Thyroid gland (tissue), 4 donors: ENCODE measurements at regions not wholly inside any gene's neighbourhood (a gene's known extent, or its start where the extent isn't known, plus 50 kb on each side); places are given as distances from the start of the nearest gene placed in this dataset.

Experiments used
- DNase-seq, 2 donors: peaks; one replicate each; pipeline ENCODE4 v3.0.0-alpha.2; 2019
- H3K27ac ChIP-seq, 3 donors: fragments of 200-600 bp; sonication (generic); 1 replicate in 2 of 3; 2 replicates in 1 of 3; pipeline ENCODE4 v1.5.1; 2016 to 2019; ENCODE audit warnings: mild to moderate bottlenecking in 1 of 3, moderate library complexity in 1 of 3
- H3K27me3 ChIP-seq: fragments of 200-600 bp; sonication (generic); one replicate; pipeline ENCODE4 v1.5.1; 2019
- H3K36me3 ChIP-seq, 2 donors: fragments of 200-600 bp; sonication (generic); one replicate each; pipeline ENCODE4 v1.5.1; 2016 to 2019
- H3K4me1 ChIP-seq, 2 donors: fragments of 200-600 bp; sonication (generic); one replicate each; pipeline ENCODE4 v1.5.1; 2017 to 2019
- H3K4me3 ChIP-seq, 3 donors: fragments of 200-600 bp; sonication (generic); replicated peaks in 1 of 3; 1 replicate in 2 of 3; 2 replicates in 1 of 3; pipeline ENCODE4 v1.5.1; 2016; ENCODE audit warnings: mild to moderate bottlenecking in 1 of 3
- H3K9me3 ChIP-seq: fragments of 200-600 bp; sonication (generic); one replicate; pipeline ENCODE4 v1.5.1; 2017
- POLR2A ChIP-seq, 2 donors: fragments of 450-650 bp; IDR thresholded peaks; one replicate each; pipeline ENCODE4 v1.6.1; 2017; ENCODE audit warnings: antibody characterized with exemption in 2 of 2, mild to moderate bottlenecking in 2 of 2, moderate library complexity in 1 of 2
- WGBS, 2 donors: methylation state at CpG; one replicate each; pipeline ENCODE4 v1.1.5; 2017; 5-methylcytosine and 5-hydroxymethylcytosine counted together
- intact Hi-C: fragments of 100-400 bp; cut with DNase I; formaldehyde crosslinking; loops from one replicate; pipeline ENCODE4 v1.15.1; 2023
- TF ChIP-seq, protein P1 (sequence below), 6 experiments: fragments of 200-600 bp in 3 of 6; fragments of 450-650 bp in 3 of 6; sonication (generic) in 3 of 6; IDR thresholded peaks; one replicate each; pipeline ENCODE4 v1.5.1; 2016 to 2019; ENCODE audit warnings: antibody characterized with exemption in 6 of 6, mild to moderate bottlenecking in 2 of 6, inconsistent platforms in 1 of 6, moderate library complexity in 1 of 6

DNA sequence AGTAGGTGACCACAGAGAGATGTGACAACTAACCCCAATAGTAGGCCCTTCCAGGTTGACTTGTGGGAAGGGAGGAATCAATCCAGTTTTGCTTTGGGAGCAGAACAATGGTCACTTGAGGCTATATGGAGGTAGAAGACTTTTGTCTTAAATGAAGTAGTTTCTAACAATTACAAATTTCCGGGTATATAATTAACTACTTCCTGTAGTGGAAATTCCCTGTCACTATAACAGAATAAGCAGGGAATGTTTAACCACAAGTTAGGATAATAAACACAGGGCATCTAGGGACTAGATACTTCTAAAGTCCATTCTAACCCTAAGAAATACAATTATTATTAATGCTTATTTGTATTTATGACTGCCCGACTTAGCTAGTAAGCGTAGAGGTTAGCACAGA, 99.0 kb upstream of the TRPC3 start:
- WGBS, 2 donors: 82 to 83% methylated on average over 3 of the region's 3 CpGs
- intact Hi-C loops: no loop called here
- Histone ChIP-seq H3K36me3 (no peaks in the 10 kb centered on the region), H3K27ac (no peak overlapping the region), H3K27me3 (no peaks in the 10 kb centered on the region), H3K9me3 (no peaks in the 10 kb centered on the region), H3K4me3 (no peak overlapping the region), H3K4me1 (no peaks in the 10 kb centered on the region)
- TF ChIP-seq, protein P1, sequence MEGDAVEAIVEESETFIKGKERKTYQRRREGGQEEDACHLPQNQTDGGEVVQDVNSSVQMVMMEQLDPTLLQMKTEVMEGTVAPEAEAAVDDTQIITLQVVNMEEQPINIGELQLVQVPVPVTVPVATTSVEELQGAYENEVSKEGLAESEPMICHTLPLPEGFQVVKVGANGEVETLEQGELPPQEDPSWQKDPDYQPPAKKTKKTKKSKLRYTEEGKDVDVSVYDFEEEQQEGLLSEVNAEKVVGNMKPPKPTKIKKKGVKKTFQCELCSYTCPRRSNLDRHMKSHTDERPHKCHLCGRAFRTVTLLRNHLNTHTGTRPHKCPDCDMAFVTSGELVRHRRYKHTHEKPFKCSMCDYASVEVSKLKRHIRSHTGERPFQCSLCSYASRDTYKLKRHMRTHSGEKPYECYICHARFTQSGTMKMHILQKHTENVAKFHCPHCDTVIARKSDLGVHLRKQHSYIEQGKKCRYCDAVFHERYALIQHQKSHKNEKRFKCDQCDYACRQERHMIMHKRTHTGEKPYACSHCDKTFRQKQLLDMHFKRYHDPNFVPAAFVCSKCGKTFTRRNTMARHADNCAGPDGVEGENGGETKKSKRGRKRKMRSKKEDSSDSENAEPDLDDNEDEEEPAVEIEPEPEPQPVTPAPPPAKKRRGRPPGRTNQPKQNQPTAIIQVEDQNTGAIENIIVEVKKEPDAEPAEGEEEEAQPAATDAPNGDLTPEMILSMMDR (IDR thresholded peaks at IDR 0.05): no peak
- TF ChIP-seq POLR2A (IDR thresholded peaks at IDR 0.05): no peak
- no peak for DNase-seq

DNA sequence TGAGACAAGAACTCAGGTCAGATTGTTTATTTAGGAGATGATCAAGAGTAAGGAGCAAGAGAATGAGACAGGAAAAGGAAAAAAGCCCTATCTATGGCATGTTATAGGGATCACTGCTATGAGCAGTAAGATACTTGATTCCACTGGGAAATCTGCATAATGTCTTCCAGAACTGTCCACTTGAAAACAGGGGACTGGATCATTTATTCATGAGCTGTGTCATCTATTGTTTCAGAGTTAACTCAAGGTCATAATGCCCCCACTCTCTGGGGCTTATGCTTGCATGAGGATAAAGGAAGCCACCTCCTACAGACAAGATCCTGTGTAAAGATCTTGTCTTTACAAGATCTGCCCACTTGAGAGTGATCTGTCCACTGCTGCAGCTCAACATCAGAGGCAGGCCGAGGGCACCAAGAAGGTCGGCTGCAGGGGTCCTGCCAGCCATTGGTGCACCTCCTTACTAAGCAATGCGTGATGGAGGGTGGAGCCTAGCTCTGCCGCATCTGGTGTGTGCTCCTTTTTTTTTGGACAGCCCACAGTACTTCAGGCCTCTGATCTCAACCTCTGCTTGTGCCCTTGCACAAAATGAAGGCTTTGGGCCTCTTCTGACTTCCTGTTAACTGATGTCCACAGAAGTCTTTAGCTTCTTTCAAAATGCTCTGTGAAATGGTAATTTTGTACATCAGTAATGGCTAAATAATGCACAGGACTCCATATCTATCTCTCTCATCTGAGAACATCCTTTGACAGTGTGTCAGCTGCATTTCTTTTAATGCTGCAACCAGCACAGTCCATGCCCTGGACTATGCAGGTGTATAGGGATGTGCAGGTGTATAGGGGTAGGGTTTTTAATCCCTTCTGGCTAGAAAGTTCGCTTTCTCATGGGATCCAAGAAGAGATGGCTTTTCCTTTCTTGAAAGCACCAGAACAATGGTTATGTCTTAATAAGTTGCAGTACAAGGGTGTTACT, 95.9 kb upstream of the TRPC3 start:
- H3K27me3 ChIP-seq: no peaks in the 10 kb centered on the region
- no peak for DNase-seq
- WGBS, 2 donors: 89 to 93% methylated on average over 5 of the region's 5 CpGs
- H3K27ac ChIP-seq: no peak overlapping the region
- H3K36me3 ChIP-seq: no peaks in the 10 kb centered on the region
- no peaks in the 10 kb centered on the region for H3K9me3 ChIP-seq
- peaks cover 9 to 19% of the 10 kb centered on the region in 2 donors for H3K4me1 ChIP-seq
- no peak for TF ChIP-seq POLR2A (IDR thresholded peaks at IDR 0.05)
- TF ChIP-seq, protein P1 (IDR thresholded peaks at IDR 0.05): no peak
- no peak overlapping the region for H3K4me3 ChIP-seq
- intact Hi-C loops: no loop called here

DNA sequence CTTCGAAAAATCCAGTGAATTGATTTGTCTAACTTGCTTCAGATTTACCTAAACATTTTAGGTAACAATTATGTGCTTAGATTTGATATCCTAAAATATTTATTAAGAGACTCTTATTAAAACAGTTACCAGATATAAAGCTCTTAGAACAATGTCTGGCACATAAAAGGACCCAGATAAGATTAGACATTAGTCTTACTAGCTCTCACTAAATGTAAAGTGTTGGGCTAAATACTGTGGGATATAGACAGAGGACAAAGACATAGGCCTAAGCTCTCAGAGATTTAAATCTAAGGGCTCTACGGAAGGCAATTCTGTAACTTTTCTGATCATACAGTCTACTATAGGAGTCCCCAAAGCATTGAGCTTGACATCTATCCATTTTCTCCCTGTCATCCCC, 94.4 kb upstream of the TRPC3 start:
- intact Hi-C loops: no loop called here
- 87 to 94% methylated on average over 2 of the region's 2 CpGs for WGBS, 2 donors
- peak overlapping the region in 1 of 3 donors; percentile 56 for H3K27ac ChIP-seq
- H3K4me1 ChIP-seq: peaks cover 13 to 29% of the 10 kb centered on the region in 2 donors
- H3K36me3 ChIP-seq: no peaks in the 10 kb centered on the region
- no peaks in the 10 kb centered on the region for H3K9me3 ChIP-seq
- TF ChIP-seq, protein P1 (IDR thresholded peaks at IDR 0.05): no peak
- no peak for TF ChIP-seq POLR2A (IDR thresholded peaks at IDR 0.05)
- no peak for DNase-seq
- no peaks in the 10 kb centered on the region for H3K27me3 ChIP-seq
- no peak overlapping the region for H3K4me3 ChIP-seq

DNA sequence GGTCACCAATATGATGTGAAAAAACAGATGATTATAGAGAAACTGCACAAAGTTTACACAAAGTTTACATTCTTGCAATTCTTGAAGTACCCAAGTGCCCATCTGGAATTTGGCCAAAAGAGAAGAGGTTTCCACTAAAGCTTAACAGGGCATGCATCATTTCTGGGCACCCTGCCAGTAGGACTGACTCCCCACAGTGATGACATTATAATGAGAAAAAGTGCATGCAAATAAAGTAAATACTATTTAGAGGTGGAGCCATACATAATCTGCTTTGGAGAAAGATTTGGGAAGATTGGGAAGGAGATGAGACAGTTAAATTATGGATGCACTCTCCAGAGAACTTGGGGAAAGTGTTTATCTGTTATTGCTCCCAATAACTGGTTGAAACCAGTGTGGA, 93.7 kb upstream of the TRPC3 start:
- Histone ChIP-seq H3K4me3 (no peak overlapping the region), H3K9me3 (no peaks in the 10 kb centered on the region), H3K27me3 (no peaks in the 10 kb centered on the region), H3K4me1 (peaks cover 13 to 33% of the 10 kb centered on the region in 2 donors), H3K27ac (peak overlapping the region; percentile 1 to 64 (median 56)), H3K36me3 (no peaks in the 10 kb centered on the region)
- TF ChIP-seq, protein P1 (IDR thresholded peaks at IDR 0.05): no peak
- TF ChIP-seq POLR2A (IDR thresholded peaks at IDR 0.05): no peak
- intact Hi-C loops: no loop called here
- peak; percentile 94 to 95 for DNase-seq

DNA sequence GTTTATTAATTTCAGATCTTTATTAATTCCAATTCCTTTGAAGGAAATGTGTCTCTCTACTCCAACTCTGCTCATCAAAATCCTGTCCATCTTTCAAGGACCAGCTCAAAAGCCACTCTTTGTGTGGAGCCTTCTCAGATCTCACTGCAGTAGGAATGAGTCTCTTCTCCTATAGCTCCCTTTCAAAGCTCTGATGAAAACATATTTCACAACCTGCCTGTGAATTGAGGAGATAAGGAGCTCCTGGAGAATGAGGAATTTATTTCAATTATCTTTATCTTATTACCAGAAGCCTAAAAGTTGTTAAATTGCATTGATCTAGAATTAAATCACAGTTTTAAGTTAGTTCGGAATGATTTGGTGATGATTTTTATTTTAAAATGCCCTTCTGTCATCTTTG, 92.6 kb upstream of the TRPC3 start:
- 95 to 97% methylated on average over 1 of the region's 1 CpG for WGBS, 2 donors

More for the DNA sequence above, 92.6 kb upstream of the TRPC3 start:
- Histone ChIP-seq H3K27ac (peak overlapping the region; percentile 45 to 64 (median 55)), H3K4me1 (peaks cover 13 to 33% of the 10 kb centered on the region in 2 donors), H3K4me3 (no peak overlapping the region), H3K36me3 (no peaks in the 10 kb centered on the region), H3K27me3 (no peaks in the 10 kb centered on the region), H3K9me3 (no peaks in the 10 kb centered on the region)
- intact Hi-C loops: no loop called here
- DNase-seq: no peak
- TF ChIP-seq, protein P1 (IDR thresholded peaks at IDR 0.05): no peak
- TF ChIP-seq POLR2A (IDR thresholded peaks at IDR 0.05): no peak
